PC-3 (cell line): ENCODE measurements at regions not wholly inside any gene's neighbourhood (a gene's known extent, or its start where the extent isn't known, plus 50 kb on each side); places are given as distances from the start of the nearest gene placed in this dataset.

ENCODE experiments used
- ATAC-seq: fragments of 200-7000 bp; cut with Tn5 transposase; 2 replicates; pipeline ENCODE4 v1.9.1; 2020; ENCODE audit warnings: mild to moderate bottlenecking, moderate library complexity
- BruUV-seq: library from RNA; stranded (reverse); fragments of 400-500 nt; replicated peaks from 2 replicates; lab custom pipeline; 2021; lab: Mats Ljungman, UMichigan
- CTCF ChIA-PET: fragments of 300-600 bp; sonication (Branson Sonifier 250); formaldehyde crosslinking; loops from one replicate; lab custom pipeline; 2022; ENCODE audit warnings: antibody characterized with exemption; lab: Charles Lee
- POLR2A ChIA-PET: fragments of 300-600 bp; sonication (Branson Sonifier 250); formaldehyde crosslinking; loops from one replicate; lab custom pipeline; 2022; ENCODE audit warnings: antibody characterized with exemption; ENCODE audit not compliant: unreplicated experiment; lab: Charles Lee
- DNase-seq: peaks from one replicate; pipeline ENCODE4 v3.0.0-alpha.2; 2015
- H2AFZ ChIP-seq: fragments of 300-600 bp; sonication (generic); 2 replicates; pipeline ENCODE4 v1.6.0; 2016; ENCODE audit warnings: antibody characterized with exemption, low read length
- H3F3A ChIP-seq: fragments of 300-600 bp; sonication (generic); one replicate; pipeline ENCODE4 v1.6.0; 2017; ENCODE audit warnings: antibody characterized with exemption, low read length, control low read depth, mild to moderate bottlenecking; ENCODE audit not compliant: unreplicated experiment
- H3K27ac ChIP-seq: fragments of 300-600 bp; sonication (generic); 2 replicates; pipeline ENCODE4 v1.5.1; 2016; ENCODE audit warnings: mild to moderate bottlenecking, low read length
- H3K27me3 ChIP-seq: fragments of 300-600 bp; sonication (generic); 2 replicates; pipeline ENCODE4 v1.6.1; 2016; ENCODE audit warnings: low read length, mixed read lengths
- H3K36me3 ChIP-seq: fragments of 300-600 bp; sonication (generic); 2 replicates; pipeline ENCODE4 v1.6.1; 2016; ENCODE audit warnings: low read depth, mixed run types, low read length, mixed read lengths
- H3K4me1 ChIP-seq: fragments of 300-600 bp; sonication (generic); 2 replicates; pipeline ENCODE4 v1.5.1; 2016; ENCODE audit warnings: low read length; ENCODE audit not compliant: insufficient read depth
- H3K4me2 ChIP-seq: fragments of 300-600 bp; sonication (generic); 2 replicates; pipeline ENCODE4 v1.6.0; 2016; ENCODE audit warnings: low read length
- H3K4me3 ChIP-seq: fragments of 300-600 bp; sonication (generic); 2 replicates; pipeline ENCODE4 v1.5.1; 2016; ENCODE audit warnings: mild to moderate bottlenecking, low read length, mixed read lengths
- H3K79me2 ChIP-seq: fragments of 300-600 bp; sonication (generic); 2 replicates; pipeline ENCODE4 v1.6.1; 2017; ENCODE audit warnings: low read length, mixed read lengths
- H3K9ac ChIP-seq: fragments of 300-600 bp; sonication (generic); 2 replicates; pipeline ENCODE4 v1.6.0; 2016; ENCODE audit warnings: mild to moderate bottlenecking, low read length
- H3K9me2 ChIP-seq: fragments of 300-600 bp; sonication (generic); replicated peaks from 2 replicates; pipeline ENCODE4 v1.6.1; 2016; ENCODE audit warnings: mixed run types, low read length, mixed read lengths
- H3K9me3 ChIP-seq: fragments of 300-600 bp; sonication (generic); 2 replicates; pipeline ENCODE4 v1.6.1; 2016; ENCODE audit warnings: low read length, mixed read lengths
- H4K20me1 ChIP-seq: fragments of 300-600 bp; sonication (generic); 2 replicates; pipeline ENCODE4 v1.6.1; 2016; ENCODE audit warnings: low read length, mixed read lengths
- CTCF ChIP-seq: fragments of 300-600 bp; sonication (generic); conservative IDR thresholded peaks from 2 replicates; pipeline ENCODE4 v1.5.1; 2017; ENCODE audit warnings: antibody characterized with exemption, low read depth, mild to moderate bottlenecking, low read length
- EZH2 ChIP-seq: fragments of 300-600 bp; sonication (generic); IDR thresholded peaks from one replicate; pipeline ENCODE4 v1.6.1; 2017; ENCODE audit warnings: antibody characterized with exemption, mild to moderate bottlenecking, low read length; ENCODE audit not compliant: unreplicated experiment
- EZH2phosphoT487 ChIP-seq: fragments of 300-600 bp; sonication (generic); IDR thresholded peaks from 2 replicates; pipeline ENCODE4 v1.6.1; 2018; ENCODE audit warnings: mild to moderate bottlenecking, antibody characterized with exemption, low read length, borderline replicate concordance
- intact Hi-C: fragments of 100-400 bp; cut with micrococcal nuclease; formaldehyde crosslinking; loops from 2 replicates; pipeline ENCODE4 v1.9.0; 2023

DNA sequence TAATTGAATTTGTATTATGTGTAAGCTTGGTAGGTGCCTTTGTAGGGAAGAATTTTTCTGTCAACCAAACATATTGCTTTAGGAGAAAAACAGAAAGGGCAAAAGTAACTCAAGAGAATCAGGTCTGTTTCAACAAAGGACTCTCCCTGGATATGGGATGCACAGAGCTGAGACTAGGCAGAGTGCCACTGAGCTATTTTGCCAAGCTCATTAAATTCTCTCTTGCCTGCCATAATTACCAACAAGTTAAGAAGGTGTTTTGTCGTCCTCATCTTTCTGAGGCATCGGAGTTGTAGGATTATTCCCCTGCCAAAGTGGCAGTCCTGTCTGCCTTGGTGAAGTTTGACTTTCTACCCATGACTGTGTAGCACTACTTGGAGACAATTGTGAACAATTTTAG, 438.9 kb upstream of the SEL1L start:
- POLR2A ChIA-PET = no interaction called here
- CTCF ChIA-PET = no interaction called here

GRCh38 chr14:81974543-81974942, 440.9 kb upstream of the SEL1L start:
- TF ChIP-seq EZH2phosphoT487 (no peak), EZH2 (no peak), CTCF (no peak)

More for the DNA sequence above, 438.9 kb upstream of the SEL1L start:
- H3K9me2 ChIP-seq = no peaks in the 10 kb centered on the region
- no peak overlapping the region for H3K4me2 ChIP-seq
- no peak overlapping the region for H2AFZ ChIP-seq
- BruUV-seq = no TSS peak
- intact Hi-C loops = no loop called here
- H3K36me3 ChIP-seq = no peaks in the 10 kb centered on the region
- no peak overlapping the region for H3K27ac ChIP-seq
- H3K4me1 ChIP-seq = no peaks in the 10 kb centered on the region
- peaks cover 12% of the 10 kb centered on the region for H3K9me3 ChIP-seq
- H3K9ac ChIP-seq = no peak overlapping the region
- DNase-seq (no peak), ATAC-seq (no peak)
- H3K4me3 ChIP-seq = no peak overlapping the region
- no peaks in the 10 kb centered on the region for H3K27me3 ChIP-seq
- H3F3A ChIP-seq = no peaks in the 10 kb centered on the region
- TF ChIP-seq EZH2 = no peak
- TF ChIP-seq EZH2phosphoT487 = no peak
- no peaks in the 10 kb centered on the region for H4K20me1 ChIP-seq
- no peaks in the 10 kb centered on the region for H3K79me2 ChIP-seq

DNA sequence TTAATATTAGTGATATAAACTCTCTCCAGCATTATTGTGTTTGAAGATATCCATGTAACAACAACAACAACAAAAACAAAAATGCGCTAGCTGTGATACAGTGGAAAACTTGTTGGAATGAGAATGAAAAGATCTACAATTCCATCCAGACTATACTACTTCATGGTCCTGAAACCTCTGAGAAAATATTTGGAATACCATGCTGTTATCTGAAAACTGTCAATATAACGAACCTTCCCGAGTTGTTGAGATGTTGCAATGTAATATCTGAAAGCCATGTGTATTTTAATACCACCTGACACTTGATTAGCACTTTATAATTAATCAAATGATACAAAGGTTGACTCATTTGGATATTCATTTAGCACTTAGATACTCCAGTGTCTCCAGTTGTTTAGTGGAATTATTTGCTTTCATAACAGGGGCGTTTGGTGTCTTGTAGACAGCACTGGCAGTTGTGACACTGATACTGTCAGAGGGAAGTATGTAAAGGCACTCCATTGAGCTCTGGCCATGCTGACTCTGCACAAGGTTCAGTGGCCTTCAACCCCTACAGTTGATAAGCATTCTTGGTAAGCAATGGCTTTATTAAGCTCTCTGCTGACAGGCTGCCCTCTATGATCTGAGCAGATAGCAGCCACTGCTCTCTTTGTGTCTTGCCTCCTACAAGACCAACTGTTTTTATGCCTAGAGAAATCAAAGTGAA, 447.1 kb upstream of the SEL1L start:
- ATAC-seq = no peak
- no peak for TF ChIP-seq EZH2phosphoT487
- TF ChIP-seq EZH2 = no peak
- TF ChIP-seq CTCF = no peak
- H3K36me3 ChIP-seq = no peaks in the 10 kb centered on the region
- H3K4me2 ChIP-seq = no peak overlapping the region
- no peak overlapping the region for H2AFZ ChIP-seq
- H3K4me1 ChIP-seq = no peaks in the 10 kb centered on the region
- H3K9me3 ChIP-seq = no peaks in the 10 kb centered on the region; the same call in 1 of the 2 replicates
- POLR2A ChIA-PET = no interaction called here
- no peaks in the 10 kb centered on the region for H3K79me2 ChIP-seq
- intact Hi-C loops = no loop called here
- DNase-seq = no peak
- no peaks in the 10 kb centered on the region for H3K27me3 ChIP-seq
- H3K27ac ChIP-seq = no peak overlapping the region
- H3K9me2 ChIP-seq = no peaks in the 10 kb centered on the region
- BruUV-seq = no TSS peak
- H3K9ac ChIP-seq = no peak overlapping the region
- no peaks in the 10 kb centered on the region for H3F3A ChIP-seq
- CTCF ChIA-PET = no interaction called here
- H3K4me3 ChIP-seq = no peak overlapping the region
- H4K20me1 ChIP-seq = no peaks in the 10 kb centered on the region

More at GRCh38 chr14:81974543-81974942, 440.9 kb upstream of the SEL1L start:
- BruUV-seq = no TSS peak
- ATAC-seq (no peak), DNase-seq (no peak)
- intact Hi-C loops = no loop called here
- H3K36me3 ChIP-seq = no peaks in the 10 kb centered on the region
- CTCF ChIA-PET = no interaction called here
- no peaks in the 10 kb centered on the region; the same call in 1 of the 2 replicates for H3K9me3 ChIP-seq
- H3K4me3 ChIP-seq = no peak overlapping the region
- POLR2A ChIA-PET = no interaction called here
- no peaks in the 10 kb centered on the region for H3K27me3 ChIP-seq
- no peak overlapping the region for H3K27ac ChIP-seq
- H4K20me1 ChIP-seq = no peaks in the 10 kb centered on the region
- no peaks in the 10 kb centered on the region for H3K9me2 ChIP-seq
- H3K79me2 ChIP-seq = no peaks in the 10 kb centered on the region
- no peak overlapping the region for H3K4me2 ChIP-seq
- H3K4me1 ChIP-seq = no peaks in the 10 kb centered on the region
- no peaks in the 10 kb centered on the region for H3F3A ChIP-seq
- H3K9ac ChIP-seq = no peak overlapping the region
- H2AFZ ChIP-seq = no peak overlapping the region
